ENCODE measurements at regions not wholly inside any gene's neighbourhood (a gene's known extent, or its start where the extent isn't known, plus 50 kb on each side); places are given as distances from the start of the nearest gene placed in this dataset.

DNA sequence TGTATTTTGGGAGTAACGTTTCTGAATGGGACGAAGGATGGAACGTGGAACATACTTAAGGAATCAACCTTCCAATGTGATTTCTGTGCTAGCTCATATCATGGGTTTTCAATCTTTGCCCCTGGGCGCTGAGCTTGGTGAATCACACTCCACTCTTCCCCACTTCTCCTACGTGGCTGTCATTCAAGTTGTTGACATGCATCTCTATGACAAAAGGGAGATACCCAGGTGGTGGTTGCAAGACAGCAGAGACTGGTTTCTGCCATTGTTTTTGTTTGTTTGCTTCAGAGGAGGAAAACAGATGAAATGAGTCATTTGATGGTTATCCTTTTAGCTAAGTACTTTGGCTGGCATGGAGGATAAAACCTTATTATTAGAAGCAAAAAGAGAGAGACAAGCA is 573.9 kb downstream of the GATA3 start:
- ATAC-seq (ENCODE audit: low read depth in 2 of 2) (no peak), DNase-seq (no peak)
- no peaks in the 10 kb centered on the region for H3K4me1 ChIP-seq (ENCODE audit: control insufficient read depth, insufficient read depth, low read length, poor library complexity, severe bottlenecking)
- no peak overlapping the region for H3K4me3 ChIP-seq (ENCODE audit: low read depth, low read length)
- no peaks in the 10 kb centered on the region for H3K4me1 Mint-ChIP-seq
- H3K27ac ChIP-seq (ENCODE audit: insufficient read depth, low read length, poor library complexity, severe bottlenecking): no peak overlapping the region
- H3K9me3 Mint-ChIP-seq: peaks cover 0 to 2% (median 0%) of the 10 kb centered on the region in 7 donors
- H3K27me3 Mint-ChIP-seq: peaks cover 14% of the 10 kb centered on the region
- H3K36me3 Mint-ChIP-seq: no peaks in the 10 kb centered on the region
- peaks cover 8% of the 10 kb centered on the region for H3K27me3 ChIP-seq (ENCODE audit: control insufficient read depth, insufficient read depth, low read length)
- H3K9me3 ChIP-seq (ENCODE audit: control insufficient read depth in 2 of 2, low read length in 2 of 2): no peaks in the 10 kb centered on the region
- H3K36me3 ChIP-seq (ENCODE audit: control insufficient read depth, insufficient read depth, low read length): no peaks in the 10 kb centered on the region
- no peak overlapping the region for H3K27ac Mint-ChIP-seq
- no peak overlapping the region for H3K4me3 Mint-ChIP-seq

DNA sequence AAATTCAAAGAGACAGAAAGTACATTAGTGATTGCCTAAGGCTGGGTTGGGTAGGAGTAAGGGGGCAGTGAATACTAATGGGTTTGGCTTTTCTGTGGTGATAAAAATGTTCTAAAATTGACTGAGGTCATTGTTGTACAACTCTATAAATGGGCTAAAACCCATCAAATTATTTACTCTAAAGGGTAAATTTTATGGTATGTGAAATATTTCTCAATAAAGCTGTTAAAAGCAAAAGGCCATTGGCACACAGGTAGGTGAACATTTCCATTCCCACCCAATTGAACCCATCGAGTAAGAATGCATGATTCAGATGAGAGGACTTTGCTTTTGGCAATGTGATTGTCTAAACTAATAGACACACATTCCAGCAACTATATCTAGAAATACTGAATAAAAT is 579.4 kb downstream of the GATA3 start:
- peaks cover 0 to 2% (median 0%) of the 10 kb centered on the region in 7 donors for H3K9me3 Mint-ChIP-seq
- no peak overlapping the region for H3K4me3 ChIP-seq (ENCODE audit: low read depth, low read length)
- H3K27me3 ChIP-seq (ENCODE audit: control insufficient read depth, insufficient read depth, low read length): peaks cover 8% of the 10 kb centered on the region
- DNase-seq (no peak), ATAC-seq (ENCODE audit: low read depth in 2 of 2) (no peak)
- H3K4me1 ChIP-seq (ENCODE audit: control insufficient read depth, insufficient read depth, low read length, poor library complexity, severe bottlenecking): no peaks in the 10 kb centered on the region
- no peak overlapping the region for H3K4me3 Mint-ChIP-seq
- H3K27ac ChIP-seq (ENCODE audit: insufficient read depth, low read length, poor library complexity, severe bottlenecking): no peak overlapping the region
- no peak overlapping the region for H3K27ac Mint-ChIP-seq
- peaks cover 7% of the 10 kb centered on the region for H3K27me3 Mint-ChIP-seq
- no peaks in the 10 kb centered on the region for H3K9me3 ChIP-seq (ENCODE audit: control insufficient read depth in 2 of 2, low read length in 2 of 2)
- H3K36me3 Mint-ChIP-seq: no peaks in the 10 kb centered on the region
- no peaks in the 10 kb centered on the region for H3K36me3 ChIP-seq (ENCODE audit: control insufficient read depth, insufficient read depth, low read length)
- no peaks in the 10 kb centered on the region for H3K4me1 Mint-ChIP-seq

DNA sequence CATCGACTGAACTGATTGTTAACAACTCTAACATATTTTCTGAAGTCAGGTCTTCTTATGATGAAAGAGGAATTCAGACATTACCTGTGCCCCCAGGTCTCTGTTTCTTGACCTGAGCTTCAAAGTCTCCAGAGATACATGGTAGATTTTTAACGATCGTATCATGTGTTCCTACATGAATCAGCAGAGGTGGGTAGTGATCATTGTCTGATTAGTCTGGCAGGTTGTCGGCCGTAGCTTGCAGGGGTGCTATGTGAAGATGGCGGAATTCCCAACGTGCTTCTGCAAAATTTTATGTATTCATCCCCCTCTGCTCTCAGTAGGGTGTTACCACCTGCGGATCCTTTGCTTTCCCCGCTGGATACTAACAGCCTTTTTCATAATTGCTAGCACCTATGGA is 581.9 kb downstream of the GATA3 start:
- no peak overlapping the region for H3K27ac ChIP-seq (ENCODE audit: insufficient read depth, low read length, poor library complexity, severe bottlenecking)
- H3K36me3 ChIP-seq (ENCODE audit: control insufficient read depth, insufficient read depth, low read length): no peaks in the 10 kb centered on the region
- Mint-ChIP-seq H3K9me3 (no peaks in the 10 kb centered on the region), H3K4me1 (no peaks in the 10 kb centered on the region), H3K4me3 (no peak overlapping the region), H3K27ac (no peak overlapping the region), H3K36me3 (no peaks in the 10 kb centered on the region), H3K27me3 (peaks cover 7% of the 10 kb centered on the region)
- H3K9me3 ChIP-seq (ENCODE audit: control insufficient read depth in 2 of 2, low read length in 2 of 2): no peaks in the 10 kb centered on the region
- ATAC-seq (ENCODE audit: low read depth in 2 of 2) (no peak), DNase-seq (no peak)
- H3K27me3 ChIP-seq (ENCODE audit: control insufficient read depth, insufficient read depth, low read length): peaks cover 3% of the 10 kb centered on the region
- H3K4me1 ChIP-seq (ENCODE audit: control insufficient read depth, insufficient read depth, low read length, poor library complexity, severe bottlenecking): no peaks in the 10 kb centered on the region
- H3K4me3 ChIP-seq (ENCODE audit: low read depth, low read length): no peak overlapping the region

DNA sequence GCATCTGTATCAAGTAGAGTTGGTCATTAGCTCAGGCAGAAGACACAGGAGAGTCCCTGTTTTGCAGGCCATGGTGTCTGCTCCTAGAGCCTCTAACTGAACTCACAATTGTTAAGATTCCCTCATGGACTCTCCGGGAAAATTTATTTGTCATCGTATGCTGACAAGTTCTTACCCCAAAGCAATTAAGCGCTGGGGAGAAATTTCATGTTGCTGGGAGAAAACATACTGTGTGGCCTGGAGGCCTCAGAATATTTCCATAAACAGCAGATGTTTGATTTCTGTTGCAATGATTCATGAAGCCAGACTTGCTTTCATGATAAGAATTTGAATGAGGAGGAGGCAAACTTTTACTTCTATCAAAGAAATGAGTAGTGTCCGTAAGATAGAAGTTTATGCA is 583.2 kb downstream of the GATA3 start:
- Histone ChIP-seq H3K36me3 (ENCODE audit: control insufficient read depth, insufficient read depth, low read length) (no peaks in the 10 kb centered on the region), H3K4me3 (ENCODE audit: low read depth, low read length) (no peak overlapping the region), H3K27ac (ENCODE audit: insufficient read depth, low read length, poor library complexity, severe bottlenecking) (no peak overlapping the region), H3K27me3 (ENCODE audit: control insufficient read depth, insufficient read depth, low read length) (no peaks in the 10 kb centered on the region), H3K9me3 (ENCODE audit: control insufficient read depth in 2 of 2, low read length in 2 of 2) (no peaks in the 10 kb centered on the region), H3K4me1 (ENCODE audit: control insufficient read depth, insufficient read depth, low read length, poor library complexity, severe bottlenecking) (no peaks in the 10 kb centered on the region)
- peaks cover 6% of the 10 kb centered on the region for H3K27me3 Mint-ChIP-seq
- H3K4me3 Mint-ChIP-seq: no peak overlapping the region
- peaks cover 0 to 9% (median 1%) of the 10 kb centered on the region in 7 donors for H3K9me3 Mint-ChIP-seq
- H3K4me1 Mint-ChIP-seq: no peaks in the 10 kb centered on the region
- ATAC-seq (ENCODE audit: low read depth in 2 of 2) (no peak), DNase-seq (no peak)
- no peaks in the 10 kb centered on the region for H3K36me3 Mint-ChIP-seq
- H3K27ac Mint-ChIP-seq: no peak overlapping the region

- Histone ChIP-seq H3K27me3 (ENCODE audit: control insufficient read depth, insufficient read depth, low read length) (no peaks in the 10 kb centered on the region), H3K36me3 (ENCODE audit: control insufficient read depth, insufficient read depth, low read length) (no peaks in the 10 kb centered on the region), H3K4me1 (ENCODE audit: control insufficient read depth, insufficient read depth, low read length, poor library complexity, severe bottlenecking) (no peaks in the 10 kb centered on the region), H3K4me3 (ENCODE audit: low read depth, low read length) (no peak overlapping the region), H3K9me3 (ENCODE audit: control insufficient read depth in 2 of 2, low read length in 2 of 2) (no peaks in the 10 kb centered on the region), H3K27ac (ENCODE audit: insufficient read depth, low read length, poor library complexity, severe bottlenecking) (no peak overlapping the region)
- DNase-seq (no peak), ATAC-seq (ENCODE audit: low read depth in 2 of 2) (no peak)
- no peaks in the 10 kb centered on the region for H3K36me3 Mint-ChIP-seq
- peaks cover under 1% of the 10 kb centered on the region for H3K27me3 Mint-ChIP-seq
- H3K9me3 Mint-ChIP-seq: peaks cover 0 to 11% (median 1%) of the 10 kb centered on the region in 7 donors
- no peak overlapping the region for H3K4me3 Mint-ChIP-seq
- no peak overlapping the region for H3K27ac Mint-ChIP-seq
- no peaks in the 10 kb centered on the region for H3K4me1 Mint-ChIP-seq
Observed at GRCh38 chr10:8638088-8638672, 583.7 kb downstream of the GATA3 start.

GRCh38 chr10:8639486-8640185 is 585.1 kb downstream of the GATA3 start:
- Mint-ChIP-seq H3K27me3 (peaks cover under 1% of the 10 kb centered on the region), H3K36me3 (no peaks in the 10 kb centered on the region), H3K9me3 (peaks cover 0 to 11% (median 1%) of the 10 kb centered on the region in 7 donors), H3K4me1 (no peaks in the 10 kb centered on the region), H3K4me3 (no peak overlapping the region), H3K27ac (no peak overlapping the region)
- ATAC-seq (ENCODE audit: low read depth in 2 of 2): no peak
- no peak overlapping the region for H3K4me3 ChIP-seq (ENCODE audit: low read depth, low read length)
- no peaks in the 10 kb centered on the region for H3K36me3 ChIP-seq (ENCODE audit: control insufficient read depth, insufficient read depth, low read length)
- no peaks in the 10 kb centered on the region for H3K4me1 ChIP-seq (ENCODE audit: control insufficient read depth, insufficient read depth, low read length, poor library complexity, severe bottlenecking)
- no peaks in the 10 kb centered on the region for H3K9me3 ChIP-seq (ENCODE audit: control insufficient read depth in 2 of 2, low read length in 2 of 2)
- DNase-seq: no peak
- no peaks in the 10 kb centered on the region for H3K27me3 ChIP-seq (ENCODE audit: control insufficient read depth, insufficient read depth, low read length)
- H3K27ac ChIP-seq (ENCODE audit: insufficient read depth, low read length, poor library complexity, severe bottlenecking): no peak overlapping the region

DNA sequence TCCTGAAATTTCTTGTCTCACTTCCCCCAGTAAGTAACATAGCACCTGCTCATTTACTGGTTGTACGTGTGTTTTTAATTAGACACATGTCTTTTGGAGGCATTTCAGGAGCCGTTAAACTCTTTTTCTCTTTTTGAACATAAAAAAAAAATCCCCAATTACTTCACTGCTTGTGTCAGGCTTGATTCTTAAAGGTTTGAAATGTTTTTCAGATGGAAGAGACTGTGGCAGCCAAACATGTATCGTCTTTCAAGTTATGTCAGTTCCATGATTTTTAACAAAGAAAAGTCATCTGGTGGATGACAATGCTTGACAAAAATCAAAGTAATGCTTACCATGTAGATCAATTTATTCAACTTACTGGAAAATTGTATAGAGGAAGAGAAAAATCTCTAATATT is 585.8 kb downstream of the GATA3 start:
- H3K27me3 Mint-ChIP-seq: peaks cover 4% of the 10 kb centered on the region
- ATAC-seq (ENCODE audit: low read depth in 2 of 2): no peak

DNA sequence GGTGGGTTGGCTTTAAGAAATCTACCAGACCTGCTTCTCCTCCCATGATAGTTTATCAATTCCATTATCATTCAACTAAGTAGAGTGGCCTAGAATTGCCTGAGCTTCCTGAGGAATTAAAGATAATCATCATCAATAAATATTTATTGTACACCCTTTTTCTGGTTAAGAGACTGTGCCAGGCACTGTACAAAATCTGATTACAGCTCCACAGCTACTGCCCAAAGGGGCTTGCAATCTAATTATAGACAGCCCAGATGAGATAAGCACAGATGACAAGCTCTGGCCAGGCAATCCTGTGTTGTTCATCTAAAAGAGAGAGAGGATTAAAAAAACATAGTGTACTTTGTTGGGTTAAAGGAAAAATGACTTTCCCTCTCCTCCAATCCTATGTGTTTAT is 586.4 kb downstream of the GATA3 start:
- DNase-seq: no peak
- Mint-ChIP-seq H3K4me3 (no peak overlapping the region), H3K4me1 (no peaks in the 10 kb centered on the region), H3K27ac (no peak overlapping the region), H3K36me3 (no peaks in the 10 kb centered on the region), H3K9me3 (peaks cover 0 to 11% (median 1%) of the 10 kb centered on the region in 7 donors), H3K27me3 (peaks cover 4% of the 10 kb centered on the region)
- ATAC-seq (ENCODE audit: low read depth in 2 of 2): no peak
- Histone ChIP-seq H3K27ac (ENCODE audit: insufficient read depth, low read length, poor library complexity, severe bottlenecking) (no peak overlapping the region), H3K4me1 (ENCODE audit: control insufficient read depth, insufficient read depth, low read length, poor library complexity, severe bottlenecking) (no peaks in the 10 kb centered on the region), H3K9me3 (ENCODE audit: control insufficient read depth in 2 of 2, low read length in 2 of 2) (no peaks in the 10 kb centered on the region), H3K27me3 (ENCODE audit: control insufficient read depth, insufficient read depth, low read length) (no peaks in the 10 kb centered on the region), H3K36me3 (ENCODE audit: control insufficient read depth, insufficient read depth, low read length) (no peaks in the 10 kb centered on the region), H3K4me3 (ENCODE audit: low read depth, low read length) (no peak overlapping the region)

More for the DNA sequence above, 585.8 kb downstream of the GATA3 start:
- H3K36me3 ChIP-seq (ENCODE audit: control insufficient read depth, insufficient read depth, low read length): no peaks in the 10 kb centered on the region
- Mint-ChIP-seq H3K4me1 (no peaks in the 10 kb centered on the region), H3K4me3 (no peak overlapping the region), H3K36me3 (no peaks in the 10 kb centered on the region), H3K27ac (no peak overlapping the region), H3K9me3 (peaks cover 0 to 11% (median 1%) of the 10 kb centered on the region in 7 donors)
- DNase-seq: no peak
- H3K9me3 ChIP-seq (ENCODE audit: control insufficient read depth in 2 of 2, low read length in 2 of 2): no peaks in the 10 kb centered on the region
- no peaks in the 10 kb centered on the region for H3K27me3 ChIP-seq (ENCODE audit: control insufficient read depth, insufficient read depth, low read length)
- no peaks in the 10 kb centered on the region for H3K4me1 ChIP-seq (ENCODE audit: control insufficient read depth, insufficient read depth, low read length, poor library complexity, severe bottlenecking)
- H3K27ac ChIP-seq (ENCODE audit: insufficient read depth, low read length, poor library complexity, severe bottlenecking): no peak overlapping the region
- no peak overlapping the region for H3K4me3 ChIP-seq (ENCODE audit: low read depth, low read length)
